ENCODE measurements at regions not wholly inside any gene's neighbourhood (a gene's known extent, or its start where the extent isn't known, plus 50 kb on each side); places are given as distances from the start of the nearest gene placed in this dataset.

DNA sequence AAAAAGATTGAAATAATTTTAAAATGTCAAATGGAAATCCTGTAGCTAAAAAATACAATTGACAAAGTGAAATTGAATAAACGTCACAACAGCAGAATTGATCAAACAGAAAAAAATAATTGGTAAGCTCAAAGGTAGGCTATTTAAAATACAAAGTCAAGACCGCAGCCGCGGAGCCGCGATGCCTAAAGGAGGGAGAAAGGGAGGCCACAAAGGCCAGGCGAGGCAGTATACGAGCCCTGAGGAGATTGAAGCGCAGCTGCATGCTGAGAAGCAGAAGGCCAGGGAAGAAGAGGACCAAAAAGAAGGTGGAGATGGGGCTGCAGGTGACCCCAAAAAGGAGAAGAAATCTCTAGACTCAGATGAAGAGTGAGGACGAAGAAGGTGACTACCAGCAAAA lies 1068.5 kb upstream of the COX7C start:
- TF ChIP-seq, protein P1, sequence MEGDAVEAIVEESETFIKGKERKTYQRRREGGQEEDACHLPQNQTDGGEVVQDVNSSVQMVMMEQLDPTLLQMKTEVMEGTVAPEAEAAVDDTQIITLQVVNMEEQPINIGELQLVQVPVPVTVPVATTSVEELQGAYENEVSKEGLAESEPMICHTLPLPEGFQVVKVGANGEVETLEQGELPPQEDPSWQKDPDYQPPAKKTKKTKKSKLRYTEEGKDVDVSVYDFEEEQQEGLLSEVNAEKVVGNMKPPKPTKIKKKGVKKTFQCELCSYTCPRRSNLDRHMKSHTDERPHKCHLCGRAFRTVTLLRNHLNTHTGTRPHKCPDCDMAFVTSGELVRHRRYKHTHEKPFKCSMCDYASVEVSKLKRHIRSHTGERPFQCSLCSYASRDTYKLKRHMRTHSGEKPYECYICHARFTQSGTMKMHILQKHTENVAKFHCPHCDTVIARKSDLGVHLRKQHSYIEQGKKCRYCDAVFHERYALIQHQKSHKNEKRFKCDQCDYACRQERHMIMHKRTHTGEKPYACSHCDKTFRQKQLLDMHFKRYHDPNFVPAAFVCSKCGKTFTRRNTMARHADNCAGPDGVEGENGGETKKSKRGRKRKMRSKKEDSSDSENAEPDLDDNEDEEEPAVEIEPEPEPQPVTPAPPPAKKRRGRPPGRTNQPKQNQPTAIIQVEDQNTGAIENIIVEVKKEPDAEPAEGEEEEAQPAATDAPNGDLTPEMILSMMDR (conservative IDR thresholded peaks at IDR 0.05; ENCODE audit: low read depth, low read length) = no peak
- no peak for TF ChIP-seq EZH2 (IDR thresholded peaks at IDR 0.05; ENCODE audit: borderline replicate concordance, low read depth, low read length, poor library complexity, severe bottlenecking)

All from A673 (cell line).